Testis (tissue), 2 donors: ENCODE measurements at regions not wholly inside any gene's neighbourhood (a gene's known extent, or its start where the extent isn't known, plus 50 kb on each side); places are given as distances from the start of the nearest gene placed in this dataset.

Experiments
- DNase-seq: peaks from one replicate; pipeline ENCODE4 v3.0.0-alpha.2; 2019
- H3K27ac ChIP-seq, 2 donors: fragments of 200-600 bp; sonication (generic); one replicate each; pipeline ENCODE4 v1.5.1; 2019
- H3K27me3 ChIP-seq: fragments of 200-600 bp; sonication (generic); one replicate; pipeline ENCODE4 v1.5.1; 2019
- H3K36me3 ChIP-seq: fragments of 200-600 bp; sonication (generic); one replicate; pipeline ENCODE4 v1.5.1; 2017; ENCODE audit warnings: low read depth; ENCODE audit errors: missing control alignments
- H3K4me1 ChIP-seq: fragments of 200-600 bp; sonication (generic); one replicate; pipeline ENCODE4 v1.5.1; 2019
- H3K4me3 ChIP-seq, 2 donors: fragments of 200-600 bp; sonication (generic); one replicate each; pipeline ENCODE4 v1.5.1; 2017 to 2019
- H3K9me3 ChIP-seq: fragments of 200-600 bp; sonication (generic); one replicate; pipeline ENCODE4 v1.5.1; 2017
- CTCF ChIP-seq, 3 experiments: fragments of 450-650 bp in 2 of 3; fragments of 200-600 bp in 1 of 3; sonication (generic) in 1 of 3; IDR thresholded peaks; one replicate each; pipeline ENCODE4 v1.5.1; 2016 to 2019; ENCODE audit warnings: antibody characterized with exemption in 3 of 3, mild to moderate bottlenecking in 2 of 3, moderate library complexity in 1 of 3
- POLR2A ChIP-seq: fragments of 450-650 bp; IDR thresholded peaks from one replicate; pipeline ENCODE4 v1.6.1; 2017; ENCODE audit warnings: antibody characterized with exemption, mild to moderate bottlenecking, moderate library complexity
- WGBS, 2 donors: methylation state at CpG; one replicate each; pipeline ENCODE4 v1.1.5; 2018; 5-methylcytosine and 5-hydroxymethylcytosine counted together
- intact Hi-C: fragments of 100-400 bp; cut with DNase I; formaldehyde crosslinking; loops from one replicate; pipeline ENCODE4 v1.15.1; 2023; ENCODE audit warnings: low total_unique reads

- no peak for DNase-seq
- Histone ChIP-seq H3K9me3 (no peaks in the 10 kb centered on the region), H3K4me3 (no peak overlapping the region), H3K36me3 (no peaks in the 10 kb centered on the region), H3K27ac (no peak overlapping the region), H3K4me1 (no peaks in the 10 kb centered on the region), H3K27me3 (no peaks in the 10 kb centered on the region)
- no peak for TF ChIP-seq POLR2A
- no peak for TF ChIP-seq CTCF (IDR thresholded peaks at IDR 0.05)
- 67 to 76% methylated on average over 4 of the region's 4 CpGs for WGBS, 2 donors
- intact Hi-C loops: no loop called here
These were observed 1065.2 kb downstream of the ZPLD1 start for GRCh38 chr3:103499967-103500366.

- WGBS, 2 donors: 55 to 61% methylated on average over 2 of the region's 2 CpGs
These were observed 1075.9 kb downstream of the ZPLD1 start for GRCh38 chr3:103510760-103511159.

GRCh38 chr3:103511891-103512290, 1077.1 kb downstream of the ZPLD1 start:
- TF ChIP-seq POLR2A (no peak), CTCF (IDR thresholded peaks at IDR 0.05) (no peak)
- 87% methylated on average over 1 of the region's 1 CpG for WGBS, 2 donors
- H3K4me3 ChIP-seq: no peak overlapping the region
- H3K9me3 ChIP-seq: no peaks in the 10 kb centered on the region
- intact Hi-C loops: no loop called here
- DNase-seq: no peak
- H3K27me3 ChIP-seq: no peaks in the 10 kb centered on the region
- H3K4me1 ChIP-seq: no peaks in the 10 kb centered on the region
- H3K36me3 ChIP-seq: no peaks in the 10 kb centered on the region
- H3K27ac ChIP-seq: no peak overlapping the region

More at GRCh38 chr3:103510760-103511159, 1075.9 kb downstream of the ZPLD1 start:
- H3K9me3 ChIP-seq: no peaks in the 10 kb centered on the region
- intact Hi-C loops: no loop called here
- H3K36me3 ChIP-seq: no peaks in the 10 kb centered on the region
- TF ChIP-seq POLR2A: no peak
- TF ChIP-seq CTCF (IDR thresholded peaks at IDR 0.05): no peak
- no peak overlapping the region for H3K4me3 ChIP-seq
- H3K4me1 ChIP-seq: no peaks in the 10 kb centered on the region
- H3K27ac ChIP-seq: no peak overlapping the region
- no peaks in the 10 kb centered on the region for H3K27me3 ChIP-seq
- no peak for DNase-seq

GRCh38 chr3:103512595-103512994, 1077.8 kb downstream of the ZPLD1 start:
- Histone ChIP-seq H3K27me3 (no peaks in the 10 kb centered on the region), H3K36me3 (no peaks in the 10 kb centered on the region), H3K9me3 (no peaks in the 10 kb centered on the region), H3K4me3 (no peak overlapping the region), H3K27ac (no peak overlapping the region), H3K4me1 (no peaks in the 10 kb centered on the region)
- no peak for DNase-seq
- WGBS, 2 donors: 48 to 60% methylated on average over 1 of the region's 1 CpG
- TF ChIP-seq CTCF (IDR thresholded peaks at IDR 0.05) (no peak), POLR2A (no peak)
- intact Hi-C loops: no loop called here

GRCh38 chr3:103513003-103513402, 1078.2 kb downstream of the ZPLD1 start:
- no peaks in the 10 kb centered on the region for H3K27me3 ChIP-seq
- DNase-seq: no peak
- no peaks in the 10 kb centered on the region for H3K9me3 ChIP-seq
- TF ChIP-seq CTCF (IDR thresholded peaks at IDR 0.05) (no peak), POLR2A (no peak)
- intact Hi-C loops: no loop called here
- no peak overlapping the region for H3K4me3 ChIP-seq
- no peaks in the 10 kb centered on the region for H3K36me3 ChIP-seq
- H3K4me1 ChIP-seq: no peaks in the 10 kb centered on the region
- H3K27ac ChIP-seq: no peak overlapping the region
- WGBS, 2 donors: 89 to 90% methylated on average over 1 of the region's 1 CpG
